ENCODE measurements at regions not wholly inside any gene's neighbourhood (a gene's known extent, or its start where the extent isn't known, plus 50 kb on each side); places are given as distances from the start of the nearest gene placed in this dataset.

GRCh38 chr6:78593898-78594667 lies 273.3 kb upstream of the IRAK1BP1 start:
- 79 to 81% methylated on average over 5 of the region's 5 CpGs for WGBS, 2 donors
- intact Hi-C loops (cut with DNase I; ENCODE audit: low total_unique reads): no loop called here
- TF ChIP-seq CTCF (IDR thresholded peaks at IDR 0.05) (no peak), POLR2A (IDR thresholded peaks at IDR 0.05) (no peak)
- H3K4me3 ChIP-seq (ENCODE audit: low read depth, poor library complexity, severe bottlenecking): no peak overlapping the region
- DNase-seq (ENCODE audit: low spot score in 2 of 2): no peak

- intact Hi-C loops (cut with DNase I; ENCODE audit: low total_unique reads): no loop called here
- 77 to 85% methylated on average over 2 of the region's 2 CpGs for WGBS, 2 donors
These were observed 272.7 kb upstream of the IRAK1BP1 start for GRCh38 chr6:78594668-78595066.

GRCh38 chr6:78597966-78598365 lies 269.4 kb upstream of the IRAK1BP1 start:
- intact Hi-C loops (cut with DNase I; ENCODE audit: low total_unique reads): no loop called here
- no peak for DNase-seq (ENCODE audit: low spot score in 2 of 2)
- H3K4me3 ChIP-seq (ENCODE audit: low read depth, poor library complexity, severe bottlenecking): no peak overlapping the region
- no peak for TF ChIP-seq POLR2A (IDR thresholded peaks at IDR 0.05)
- TF ChIP-seq CTCF (IDR thresholded peaks at IDR 0.05): no peak
- 84 to 92% methylated on average over 5 of the region's 5 CpGs for WGBS, 2 donors

More at GRCh38 chr6:78594668-78595066, 272.7 kb upstream of the IRAK1BP1 start:
- H3K4me3 ChIP-seq (ENCODE audit: low read depth, poor library complexity, severe bottlenecking): no peak overlapping the region
- TF ChIP-seq POLR2A (IDR thresholded peaks at IDR 0.05) (no peak), CTCF (IDR thresholded peaks at IDR 0.05) (no peak)
- no peak for DNase-seq (ENCODE audit: low spot score in 2 of 2)

GRCh38 chr6:78598966-78599365 lies 268.4 kb upstream of the IRAK1BP1 start:
- no peak for TF ChIP-seq POLR2A (IDR thresholded peaks at IDR 0.05)
- no peak for TF ChIP-seq CTCF (IDR thresholded peaks at IDR 0.05)
- intact Hi-C loops (cut with DNase I; ENCODE audit: low total_unique reads): no loop called here
- WGBS, 2 donors: 26 to 29% methylated on average over 1 of the region's 1 CpG
- H3K4me3 ChIP-seq (ENCODE audit: low read depth, poor library complexity, severe bottlenecking): no peak overlapping the region
- no peak for DNase-seq (ENCODE audit: low spot score in 2 of 2)

- 63 to 66% methylated on average over 2 of the region's 2 CpGs for WGBS, 2 donors
- DNase-seq (ENCODE audit: low spot score in 2 of 2): no peak
- no peak overlapping the region for H3K4me3 ChIP-seq (ENCODE audit: low read depth, poor library complexity, severe bottlenecking)
- intact Hi-C loops (cut with DNase I; ENCODE audit: low total_unique reads): no loop called here
- TF ChIP-seq CTCF (IDR thresholded peaks at IDR 0.05): no peak
- no peak for TF ChIP-seq POLR2A (IDR thresholded peaks at IDR 0.05)
These were observed 267.8 kb upstream of the IRAK1BP1 start for GRCh38 chr6:78599526-78599925.
